PC-3 (cell line): ENCODE measurements at regions not wholly inside any gene's neighbourhood (a gene's known extent, or its start where the extent isn't known, plus 50 kb on each side); places are given as distances from the start of the nearest gene placed in this dataset.

Source experiments
- CTCF ChIP-seq: fragments of 300-600 bp; sonication (generic); conservative IDR thresholded peaks from 2 replicates; pipeline ENCODE4 v1.5.1; 2017; ENCODE audit warnings: antibody characterized with exemption, low read depth, mild to moderate bottlenecking, low read length
- EZH2 ChIP-seq: fragments of 300-600 bp; sonication (generic); IDR thresholded peaks from one replicate; pipeline ENCODE4 v1.6.1; 2017; ENCODE audit warnings: antibody characterized with exemption, mild to moderate bottlenecking, low read length; ENCODE audit not compliant: unreplicated experiment
- EZH2phosphoT487 ChIP-seq: fragments of 300-600 bp; sonication (generic); IDR thresholded peaks from 2 replicates; pipeline ENCODE4 v1.6.1; 2018; ENCODE audit warnings: mild to moderate bottlenecking, antibody characterized with exemption, low read length, borderline replicate concordance

- TF ChIP-seq CTCF (no peak), EZH2phosphoT487 (no peak), EZH2 (no peak)
Measured at GRCh38 chr6:139912735-139913400, 538.4 kb upstream of the CITED2 start.
